Natural killer cell treated with Interleukin-12 subunit alpha and Interleukin-12 subunit beta and Interleukin-15 and Interleukin-18, amount 100 ng/mL, for 72 hours (primary cell): ENCODE measurements at regions not wholly inside any gene's neighbourhood (a gene's known extent, or its start where the extent isn't known, plus 50 kb on each side); places are given as distances from the start of the nearest gene placed in this dataset.

Experiments
- ATAC-seq, 2 donors: fragments of 150-1000 bp; cut with Tn5 transposase in 1 of 2; sonication (Bioruptor Pico), chemical (Tn5 transposase) in 1 of 2; 2 replicates each; pipeline ENCODE4 v1.10.0; 2021
- DNase-seq: peaks from one replicate; pipeline ENCODE4 v3.0.0; 2022; ENCODE audit warnings: low spot score
- H3K27ac Mint-ChIP-seq, 2 donors: 1 replicate in 1 of 2; 2 replicates in 1 of 2; pipeline ENCODE4 v1.8.0; 2022; ENCODE audit warnings: mixed read lengths in 2 of 2, mild to moderate bottlenecking in 1 of 2, moderate library complexity in 1 of 2
- H3K27me3 Mint-ChIP-seq, 2 donors: 1 replicate in 1 of 2; 2 replicates in 1 of 2; pipeline ENCODE4 v1.8.0; 2022; ENCODE audit warnings: mixed read lengths in 2 of 2
- H3K36me3 Mint-ChIP-seq: one replicate; pipeline ENCODE4 v1.8.0; 2022; ENCODE audit warnings: mixed read lengths
- H3K4me1 Mint-ChIP-seq, 2 donors: 1 replicate in 1 of 2; 2 replicates in 1 of 2; pipeline ENCODE4 v1.8.0; 2022; ENCODE audit warnings: low read depth in 2 of 2, mixed read lengths in 2 of 2, mild to moderate bottlenecking in 1 of 2
- H3K4me3 Mint-ChIP-seq: one replicate; pipeline ENCODE4 v1.8.0; 2022; ENCODE audit warnings: mixed read lengths
- H3K9me3 Mint-ChIP-seq: 2 replicates; pipeline ENCODE4 v1.8.0; 2022; ENCODE audit warnings: mixed read lengths

DNA sequence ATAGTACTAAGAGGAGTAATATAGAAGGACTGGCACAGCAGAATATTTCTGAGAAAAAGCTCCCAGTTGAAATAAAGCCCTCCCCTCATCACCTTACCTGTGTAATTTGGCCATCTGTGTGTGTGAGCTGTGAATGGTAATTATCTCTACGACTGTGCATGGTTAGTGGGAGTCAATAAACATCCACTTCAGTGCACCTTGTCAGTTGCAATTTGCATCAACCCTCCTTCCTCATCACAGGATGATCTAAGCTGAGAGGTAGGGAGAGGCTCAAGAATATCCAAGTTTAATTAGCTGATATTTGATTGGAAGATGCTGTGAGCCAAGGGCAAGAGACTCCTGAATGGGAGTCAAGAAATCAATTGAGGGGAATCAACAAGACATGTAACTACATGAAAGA, 694.9 kb upstream of the KLHL29 start:
- DNase-seq (no peak), ATAC-seq (no peak)
- Mint-ChIP-seq H3K36me3 (no peaks in the 10 kb centered on the region), H3K4me1 (no peaks in the 10 kb centered on the region), H3K27me3 (no peaks in the 10 kb centered on the region), H3K27ac (no peak overlapping the region), H3K4me3 (no peak overlapping the region), H3K9me3 (peaks cover 17% of the 10 kb centered on the region)

- H3K27ac Mint-ChIP-seq = no peak overlapping the region
- H3K36me3 Mint-ChIP-seq = no peaks in the 10 kb centered on the region
- H3K27me3 Mint-ChIP-seq = no peaks in the 10 kb centered on the region
- H3K9me3 Mint-ChIP-seq = peaks cover 17% of the 10 kb centered on the region
- ATAC-seq (no peak), DNase-seq (no peak)
- no peaks in the 10 kb centered on the region for H3K4me1 Mint-ChIP-seq
- H3K4me3 Mint-ChIP-seq = no peak overlapping the region
These were observed 693.3 kb upstream of the KLHL29 start for GRCh38 chr2:22691666-22692065.

DNA sequence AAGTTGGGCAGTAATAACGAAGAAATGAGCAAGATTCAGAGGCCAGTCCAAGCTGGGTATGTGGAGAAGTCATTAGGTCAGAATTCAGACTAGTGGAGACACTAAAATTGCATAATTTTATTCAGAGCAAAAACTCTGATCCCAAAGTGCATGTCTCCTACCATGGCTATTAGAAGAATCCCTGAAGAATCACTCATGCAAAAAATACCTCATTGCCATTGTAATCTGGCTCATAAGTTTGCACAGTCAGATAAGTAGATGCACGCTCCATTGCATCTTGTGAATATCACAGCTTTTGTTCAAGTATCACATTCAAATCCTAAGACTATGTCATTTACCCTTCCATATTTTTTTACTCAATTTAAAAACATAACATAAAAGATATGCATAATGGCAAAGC, 692.2 kb upstream of the KLHL29 start:
- Mint-ChIP-seq H3K4me1 (no peaks in the 10 kb centered on the region), H3K27me3 (no peaks in the 10 kb centered on the region), H3K36me3 (no peaks in the 10 kb centered on the region), H3K27ac (no peak overlapping the region), H3K9me3 (peaks cover 14% of the 10 kb centered on the region), H3K4me3 (no peak overlapping the region)
- DNase-seq (no peak), ATAC-seq (no peak)

DNA sequence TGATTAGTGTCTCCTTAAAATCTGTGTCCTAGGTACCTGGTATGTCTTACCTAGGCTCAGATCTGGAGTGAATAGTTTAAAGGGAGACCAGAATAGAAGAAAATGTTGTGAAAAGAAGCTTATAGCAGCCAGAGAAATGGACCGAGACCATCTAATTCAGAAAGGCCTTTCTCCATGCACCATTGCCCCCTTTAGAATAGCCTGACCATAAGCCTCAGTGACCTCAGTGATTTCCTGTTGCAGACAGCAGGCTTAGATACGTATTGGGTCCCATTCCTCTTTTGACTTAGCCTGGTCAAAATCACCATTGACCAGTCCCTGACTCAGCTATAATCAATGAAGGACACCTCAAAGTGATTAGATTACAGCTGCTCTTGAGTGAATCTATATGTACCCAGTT, 690.7 kb upstream of the KLHL29 start:
- Mint-ChIP-seq H3K4me3 (no peak overlapping the region), H3K27me3 (no peaks in the 10 kb centered on the region), H3K27ac (no peak overlapping the region), H3K36me3 (no peaks in the 10 kb centered on the region), H3K4me1 (no peaks in the 10 kb centered on the region), H3K9me3 (peaks cover 8% of the 10 kb centered on the region)
- ATAC-seq (no peak), DNase-seq (no peak)

GRCh38 chr2:22694856-22695255, 690.1 kb upstream of the KLHL29 start:
- no peaks in the 10 kb centered on the region for H3K4me1 Mint-ChIP-seq
- peaks cover 7% of the 10 kb centered on the region for H3K9me3 Mint-ChIP-seq
- DNase-seq (no peak), ATAC-seq (no peak)
- no peak overlapping the region for H3K4me3 Mint-ChIP-seq
- no peak overlapping the region for H3K27ac Mint-ChIP-seq
- no peaks in the 10 kb centered on the region for H3K36me3 Mint-ChIP-seq
- H3K27me3 Mint-ChIP-seq = no peaks in the 10 kb centered on the region

DNA sequence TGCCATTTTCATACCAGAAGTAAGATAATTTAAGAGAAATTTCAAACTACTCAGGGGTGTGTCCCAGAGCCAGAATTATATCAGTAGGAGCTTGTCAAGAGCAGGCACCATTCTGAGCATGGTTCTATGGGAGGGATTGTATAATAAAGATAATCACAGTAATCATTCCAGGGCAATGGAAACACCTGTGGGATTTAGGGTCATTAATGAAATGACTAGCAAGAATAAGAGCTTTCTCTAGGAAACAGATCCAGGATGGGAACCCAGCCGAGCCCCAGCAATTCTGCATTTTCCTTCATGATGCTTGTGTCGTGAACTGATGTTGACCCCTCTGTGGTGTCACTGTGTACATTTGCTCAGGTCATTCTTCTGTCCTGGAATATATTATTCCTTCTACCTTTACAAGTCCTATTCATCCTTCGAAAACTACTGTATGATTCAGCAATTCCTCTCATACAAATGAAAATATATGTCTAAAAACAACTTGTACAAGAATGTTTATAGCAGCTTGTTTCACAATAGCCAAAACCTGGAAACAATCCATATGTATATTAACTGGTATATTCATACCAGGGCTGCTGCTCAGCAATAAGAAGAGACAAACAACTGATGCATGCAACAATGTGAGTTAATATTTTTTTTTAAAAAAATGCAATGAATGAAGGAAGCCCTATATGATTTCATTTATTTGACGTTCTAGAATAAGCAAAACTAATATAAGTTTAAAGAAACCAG, 687.8 kb upstream of the KLHL29 start:
- no peak overlapping the region for H3K4me3 Mint-ChIP-seq
- DNase-seq = no peak
- peaks cover 3% of the 10 kb centered on the region for H3K9me3 Mint-ChIP-seq
- no peaks in the 10 kb centered on the region for H3K27me3 Mint-ChIP-seq
- no peak for ATAC-seq
- no peaks in the 10 kb centered on the region for H3K36me3 Mint-ChIP-seq
- H3K27ac Mint-ChIP-seq = no peak overlapping the region
- no peaks in the 10 kb centered on the region for H3K4me1 Mint-ChIP-seq

DNA sequence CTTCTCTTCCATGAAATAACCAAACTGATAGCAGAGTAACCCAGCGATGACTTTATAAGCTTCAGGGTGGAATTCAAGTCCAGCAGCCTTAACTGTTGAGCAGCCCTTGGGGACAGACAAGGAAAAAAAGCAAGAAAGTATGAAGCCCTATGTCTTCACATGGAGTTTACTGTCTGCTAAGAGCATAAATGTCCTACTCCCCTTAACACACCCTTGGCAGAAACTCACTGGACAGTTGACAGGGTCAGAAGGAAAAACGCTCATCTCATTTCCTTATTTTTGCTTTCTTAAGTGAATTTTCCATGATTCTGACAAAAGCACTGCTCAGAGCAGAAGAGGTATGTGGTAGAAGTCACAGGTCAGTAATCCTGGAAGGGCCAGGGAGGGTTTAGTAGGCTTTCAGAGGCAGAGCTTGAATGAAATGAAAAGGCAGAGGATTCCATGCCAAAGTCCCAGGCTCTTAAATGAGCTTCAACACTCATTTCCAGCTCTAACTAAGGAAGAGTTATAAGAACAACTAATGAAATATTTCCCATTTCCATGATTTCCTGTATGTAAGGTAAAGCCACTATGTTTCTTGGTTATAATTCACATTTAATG, 683.3 kb upstream of the KLHL29 start:
- no peaks in the 10 kb centered on the region for H3K4me1 Mint-ChIP-seq
- ATAC-seq = no peak
- H3K27ac Mint-ChIP-seq = no peak overlapping the region
- H3K27me3 Mint-ChIP-seq = no peaks in the 10 kb centered on the region
- H3K4me3 Mint-ChIP-seq = no peak overlapping the region
- no peak for DNase-seq
- peaks cover 14% of the 10 kb centered on the region for H3K9me3 Mint-ChIP-seq
- no peaks in the 10 kb centered on the region for H3K36me3 Mint-ChIP-seq

GRCh38 chr2:22703286-22703920, 681.6 kb upstream of the KLHL29 start:
- no peak overlapping the region for H3K27ac Mint-ChIP-seq
- H3K4me3 Mint-ChIP-seq = no peak overlapping the region
- no peaks in the 10 kb centered on the region for H3K27me3 Mint-ChIP-seq
- DNase-seq (no peak), ATAC-seq (peak in 1 of 2 donors; percentile 20)
- no peaks in the 10 kb centered on the region for H3K4me1 Mint-ChIP-seq
- peaks cover 19% of the 10 kb centered on the region for H3K9me3 Mint-ChIP-seq
- no peaks in the 10 kb centered on the region for H3K36me3 Mint-ChIP-seq

GRCh38 chr2:22719396-22719795, 665.6 kb upstream of the KLHL29 start:
- Mint-ChIP-seq H3K4me3 (no peak overlapping the region), H3K36me3 (peaks cover 6% of the 10 kb centered on the region), H3K4me1 (no peaks in the 10 kb centered on the region), H3K27me3 (no peaks in the 10 kb centered on the region), H3K9me3 (peaks cover 25% of the 10 kb centered on the region), H3K27ac (no peak overlapping the region)
- ATAC-seq (no peak), DNase-seq (no peak)

DNA sequence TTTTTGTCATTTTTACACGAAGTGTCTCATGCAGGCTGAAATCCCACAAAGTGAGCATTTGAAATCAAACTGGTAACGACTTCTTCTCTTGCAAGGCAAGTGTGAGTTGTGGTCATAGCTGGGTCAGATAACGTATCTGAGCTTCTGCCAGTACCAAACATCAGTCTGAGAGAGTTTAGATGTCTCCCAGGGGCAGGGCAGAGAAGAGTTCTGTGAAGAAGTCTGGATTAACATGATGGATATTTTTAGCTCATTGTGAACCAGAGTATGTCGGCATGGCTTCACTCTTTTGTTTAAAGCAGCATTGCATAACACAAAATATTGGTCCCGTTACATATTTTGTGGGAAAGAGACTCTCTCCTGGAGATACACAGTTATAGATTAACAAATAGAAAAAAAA, 655.5 kb upstream of the KLHL29 start:
- peaks cover 11% of the 10 kb centered on the region for H3K9me3 Mint-ChIP-seq

GRCh38 chr2:22734373-22735045, 650.5 kb upstream of the KLHL29 start:
- H3K27me3 Mint-ChIP-seq = no peaks in the 10 kb centered on the region
- ATAC-seq = no peak
- no peaks in the 10 kb centered on the region for H3K4me1 Mint-ChIP-seq
- no peak overlapping the region for H3K27ac Mint-ChIP-seq
- no peak for DNase-seq
- peaks cover 20% of the 10 kb centered on the region for H3K9me3 Mint-ChIP-seq
- no peak overlapping the region for H3K4me3 Mint-ChIP-seq
- H3K36me3 Mint-ChIP-seq = peaks cover 5% of the 10 kb centered on the region

More for the DNA sequence above, 655.5 kb upstream of the KLHL29 start:
- Mint-ChIP-seq H3K27ac (no peak overlapping the region), H3K27me3 (no peaks in the 10 kb centered on the region), H3K4me3 (no peak overlapping the region), H3K36me3 (peaks cover 5% of the 10 kb centered on the region), H3K4me1 (no peaks in the 10 kb centered on the region)
- ATAC-seq = no peak
- DNase-seq = no peak

DNA sequence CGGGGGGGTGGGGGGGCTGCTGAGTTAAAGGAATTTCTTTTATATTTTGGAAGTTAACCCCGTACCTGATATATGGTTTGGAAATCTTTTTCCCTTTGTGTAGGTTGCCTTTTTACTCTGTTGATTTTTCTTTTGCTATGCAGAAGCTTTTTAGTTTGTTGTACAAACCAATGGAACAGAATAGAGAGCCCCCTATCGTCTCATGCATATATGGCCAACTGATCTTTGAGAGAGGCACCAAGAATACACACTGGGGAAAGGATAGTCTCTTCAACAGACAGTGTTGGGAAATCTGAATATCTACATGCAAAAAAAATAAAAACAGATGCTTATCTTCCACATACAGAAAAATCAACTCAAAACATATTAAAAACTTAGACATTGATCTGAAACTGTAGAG, 647.8 kb upstream of the KLHL29 start:
- H3K4me3 Mint-ChIP-seq = no peak overlapping the region
- H3K27ac Mint-ChIP-seq = no peak overlapping the region
- no peak for ATAC-seq
- no peak for DNase-seq
- no peaks in the 10 kb centered on the region for H3K27me3 Mint-ChIP-seq
- H3K9me3 Mint-ChIP-seq = peaks cover 15% of the 10 kb centered on the region
- H3K36me3 Mint-ChIP-seq = no peaks in the 10 kb centered on the region
- no peaks in the 10 kb centered on the region for H3K4me1 Mint-ChIP-seq

DNA sequence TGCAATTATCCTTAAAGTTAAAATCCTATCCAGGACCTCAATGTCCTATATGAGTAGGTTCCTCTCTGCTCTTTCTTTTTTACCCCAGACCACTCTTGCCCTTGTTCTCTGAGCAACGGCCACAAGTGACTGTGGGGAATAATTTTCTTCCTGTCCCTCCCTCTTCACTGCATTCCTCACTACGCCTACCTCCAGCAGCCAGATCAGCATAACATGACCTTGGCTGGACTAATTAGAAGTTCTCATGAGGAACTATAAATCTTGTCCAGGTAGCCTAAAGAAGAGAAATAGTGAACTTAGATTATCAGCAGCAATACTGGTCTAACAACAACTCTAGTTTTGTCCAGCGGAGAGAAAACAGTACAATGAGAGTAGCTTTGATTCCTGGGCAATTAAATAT, 643.8 kb upstream of the KLHL29 start:
- Mint-ChIP-seq H3K36me3 (no peaks in the 10 kb centered on the region), H3K27ac (no peak overlapping the region), H3K9me3 (peaks cover 24% of the 10 kb centered on the region), H3K27me3 (no peaks in the 10 kb centered on the region), H3K4me3 (no peak overlapping the region), H3K4me1 (no peaks in the 10 kb centered on the region)
- DNase-seq (no peak), ATAC-seq (no peak)

- DNase-seq = no peak
- H3K27me3 Mint-ChIP-seq = no peaks in the 10 kb centered on the region
- H3K9me3 Mint-ChIP-seq = peaks cover 22% of the 10 kb centered on the region
- no peak overlapping the region for H3K27ac Mint-ChIP-seq
- H3K4me3 Mint-ChIP-seq = no peak overlapping the region
- H3K36me3 Mint-ChIP-seq = peaks cover 5% of the 10 kb centered on the region
- no peak for ATAC-seq
- H3K4me1 Mint-ChIP-seq = no peaks in the 10 kb centered on the region
These were observed 636.1 kb upstream of the KLHL29 start for GRCh38 chr2:22748909-22749308.
